Nephron (organoid): ENCODE measurements at regions not wholly inside any gene's neighbourhood (a gene's known extent, or its start where the extent isn't known, plus 50 kb on each side); places are given as distances from the start of the nearest gene placed in this dataset.

ENCODE experiments used
- H3K27ac Mint-ChIP-seq, 3 experiments: 2 replicates each; pipeline ENCODE4 v1.8.0; 2020; ENCODE audit warnings: mixed read lengths in 3 of 3, mild to moderate bottlenecking in 2 of 3, moderate library complexity in 1 of 3
- H3K27me3 Mint-ChIP-seq: 2 replicates; pipeline ENCODE4 v1.8.0; 2021; ENCODE audit warnings: low read depth, mild to moderate bottlenecking, moderate library complexity, mixed read lengths
- H3K36me3 Mint-ChIP-seq: 2 replicates; pipeline ENCODE4 v1.8.0; 2020; ENCODE audit warnings: low read depth, mixed read lengths
- H3K4me1 Mint-ChIP-seq: 2 replicates; pipeline ENCODE4 v1.8.0; 2020; ENCODE audit warnings: mixed read lengths
- H3K4me3 Mint-ChIP-seq, 3 experiments: 2 replicates each; pipeline ENCODE4 v1.8.0; 2020; ENCODE audit warnings: mild to moderate bottlenecking in 3 of 3, mixed read lengths in 3 of 3, moderate library complexity in 2 of 3
- H3K9me3 Mint-ChIP-seq: 2 replicates; pipeline ENCODE4 v1.8.0; 2020; ENCODE audit warnings: mixed read lengths
- TF ChIP-seq, protein P1 (sequence below), 3 experiments: fragments of 200-600 bp; sonication (generic); IDR thresholded peaks; one replicate each; pipeline ENCODE4 v1.5.0; 2021; ENCODE audit warnings: antibody characterized with exemption in 3 of 3; ENCODE audit not compliant: unreplicated experiment in 3 of 3

DNA sequence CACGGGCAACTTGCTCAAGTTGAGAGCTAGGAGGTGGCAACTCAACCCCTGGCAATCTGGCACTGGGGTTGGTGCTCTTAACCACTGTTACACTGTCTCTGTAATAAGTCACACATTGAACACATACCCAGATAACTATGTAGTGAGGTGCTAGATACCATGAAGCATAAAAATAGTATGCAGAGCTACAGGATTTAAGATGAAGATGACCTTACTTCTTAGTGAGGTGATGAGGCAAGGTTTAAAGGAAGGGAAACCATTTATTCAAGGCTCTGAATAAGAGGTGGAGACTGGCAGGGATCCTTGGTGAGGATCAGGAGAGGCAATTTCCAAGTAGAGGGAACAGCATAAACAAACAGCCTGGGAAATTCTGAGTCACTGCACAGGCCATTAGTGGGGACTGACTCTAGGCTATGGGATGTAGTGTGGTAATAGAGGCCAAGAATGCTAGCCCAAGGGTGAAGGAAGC lies 67.6 kb upstream of the NR3C1 start:
- no peak overlapping the region for H3K27ac Mint-ChIP-seq
- H3K4me3 Mint-ChIP-seq, result no peak overlapping the region
- no peaks in the 10 kb centered on the region for H3K9me3 Mint-ChIP-seq

DNA sequence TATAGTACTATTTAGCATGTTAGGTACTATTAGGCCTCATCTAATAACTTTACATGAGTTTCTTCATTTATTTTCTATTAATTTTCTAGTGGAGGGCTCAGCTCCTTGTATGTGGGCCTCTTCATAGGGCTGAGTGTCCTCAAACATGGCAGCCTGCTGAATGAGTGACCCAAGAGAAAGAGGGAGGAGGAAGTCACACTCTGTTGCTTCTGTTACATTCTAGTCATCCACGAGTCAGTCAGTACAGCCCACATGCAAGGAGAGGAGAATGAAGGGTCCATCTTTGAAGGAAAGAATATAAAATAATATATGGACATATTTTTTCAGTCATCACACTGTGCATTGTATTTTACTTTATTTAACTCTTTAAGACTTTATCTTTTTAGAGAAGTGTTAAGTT lies 66.6 kb upstream of the NR3C1 start:
- H3K27ac Mint-ChIP-seq, result no peak overlapping the region
- no peak overlapping the region for H3K4me3 Mint-ChIP-seq
- H3K27me3 Mint-ChIP-seq, result no peaks in the 10 kb centered on the region
- TF ChIP-seq, protein P1, sequence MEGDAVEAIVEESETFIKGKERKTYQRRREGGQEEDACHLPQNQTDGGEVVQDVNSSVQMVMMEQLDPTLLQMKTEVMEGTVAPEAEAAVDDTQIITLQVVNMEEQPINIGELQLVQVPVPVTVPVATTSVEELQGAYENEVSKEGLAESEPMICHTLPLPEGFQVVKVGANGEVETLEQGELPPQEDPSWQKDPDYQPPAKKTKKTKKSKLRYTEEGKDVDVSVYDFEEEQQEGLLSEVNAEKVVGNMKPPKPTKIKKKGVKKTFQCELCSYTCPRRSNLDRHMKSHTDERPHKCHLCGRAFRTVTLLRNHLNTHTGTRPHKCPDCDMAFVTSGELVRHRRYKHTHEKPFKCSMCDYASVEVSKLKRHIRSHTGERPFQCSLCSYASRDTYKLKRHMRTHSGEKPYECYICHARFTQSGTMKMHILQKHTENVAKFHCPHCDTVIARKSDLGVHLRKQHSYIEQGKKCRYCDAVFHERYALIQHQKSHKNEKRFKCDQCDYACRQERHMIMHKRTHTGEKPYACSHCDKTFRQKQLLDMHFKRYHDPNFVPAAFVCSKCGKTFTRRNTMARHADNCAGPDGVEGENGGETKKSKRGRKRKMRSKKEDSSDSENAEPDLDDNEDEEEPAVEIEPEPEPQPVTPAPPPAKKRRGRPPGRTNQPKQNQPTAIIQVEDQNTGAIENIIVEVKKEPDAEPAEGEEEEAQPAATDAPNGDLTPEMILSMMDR (IDR thresholded peaks at IDR 0.05; ENCODE audit: unreplicated experiment in 3 of 3), result no peak
- H3K36me3 Mint-ChIP-seq, result no peaks in the 10 kb centered on the region
- H3K4me1 Mint-ChIP-seq, result no peaks in the 10 kb centered on the region
- H3K9me3 Mint-ChIP-seq, result no peaks in the 10 kb centered on the region

More for the DNA sequence above, 67.6 kb upstream of the NR3C1 start:
- H3K4me1 Mint-ChIP-seq, result no peaks in the 10 kb centered on the region
- no peaks in the 10 kb centered on the region for H3K27me3 Mint-ChIP-seq
- TF ChIP-seq, protein P1 (IDR thresholded peaks at IDR 0.05; ENCODE audit: unreplicated experiment in 3 of 3), result no peak
- no peaks in the 10 kb centered on the region for H3K36me3 Mint-ChIP-seq

GRCh38 chr5:143469125-143469524 lies 65.6 kb upstream of the NR3C1 start:
- Mint-ChIP-seq H3K36me3 (no peaks in the 10 kb centered on the region), H3K4me3 (no peak overlapping the region), H3K4me1 (no peaks in the 10 kb centered on the region), H3K27me3 (no peaks in the 10 kb centered on the region), H3K27ac (no peak overlapping the region), H3K9me3 (no peaks in the 10 kb centered on the region)
- TF ChIP-seq, protein P1 (IDR thresholded peaks at IDR 0.05; ENCODE audit: unreplicated experiment in 3 of 3), result no peak

- TF ChIP-seq, protein P1 (IDR thresholded peaks at IDR 0.05; ENCODE audit: unreplicated experiment in 3 of 3), result no peak
- Mint-ChIP-seq H3K27ac (no peak overlapping the region), H3K4me3 (no peak overlapping the region), H3K27me3 (no peaks in the 10 kb centered on the region), H3K36me3 (no peaks in the 10 kb centered on the region), H3K9me3 (no peaks in the 10 kb centered on the region), H3K4me1 (no peaks in the 10 kb centered on the region)
These were observed 63.1 kb upstream of the NR3C1 start for GRCh38 chr5:143466632-143467031.

DNA sequence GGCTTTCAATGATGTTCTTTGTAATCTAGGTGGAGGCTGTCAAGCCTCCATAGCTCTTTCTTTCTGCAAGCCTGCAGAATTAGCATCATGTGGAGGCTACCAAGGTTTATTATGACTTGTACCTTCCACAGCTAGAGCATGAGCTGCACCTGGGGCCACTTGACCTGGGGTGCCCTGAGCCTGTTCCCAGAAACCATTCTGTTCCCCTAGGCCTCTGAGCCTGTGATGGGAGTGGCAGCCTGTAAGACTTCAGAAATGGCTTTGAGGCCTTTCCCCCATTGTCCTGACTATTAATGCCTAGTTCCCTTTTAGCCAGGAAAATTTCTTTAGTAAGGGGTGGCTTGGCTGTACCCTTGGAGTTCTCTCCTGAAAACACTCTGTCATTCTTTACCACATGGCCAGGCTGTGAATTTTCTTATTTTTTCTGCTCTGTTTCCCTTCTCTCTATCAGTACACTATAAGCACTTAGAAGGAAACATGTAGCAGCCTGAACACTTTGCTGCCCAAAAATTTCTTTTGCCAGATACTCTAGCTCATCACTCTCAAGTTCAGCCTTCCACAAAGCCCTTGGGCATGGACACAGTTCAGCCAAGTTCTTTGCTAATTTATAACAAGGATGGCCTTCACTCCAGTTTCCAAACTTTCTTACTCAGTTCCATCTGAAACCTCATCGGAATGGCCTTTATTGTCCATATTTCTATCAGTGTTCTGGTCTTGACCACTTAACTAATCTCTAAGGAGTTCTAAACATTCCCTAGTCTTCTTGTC lies 61.4 kb upstream of the NR3C1 start:
- Mint-ChIP-seq H3K4me1 (no peaks in the 10 kb centered on the region), H3K27ac (no peak overlapping the region), H3K4me3 (no peak overlapping the region), H3K27me3 (no peaks in the 10 kb centered on the region), H3K9me3 (no peaks in the 10 kb centered on the region), H3K36me3 (no peaks in the 10 kb centered on the region)
- TF ChIP-seq, protein P1 (IDR thresholded peaks at IDR 0.05; ENCODE audit: unreplicated experiment in 3 of 3), result no peak

DNA sequence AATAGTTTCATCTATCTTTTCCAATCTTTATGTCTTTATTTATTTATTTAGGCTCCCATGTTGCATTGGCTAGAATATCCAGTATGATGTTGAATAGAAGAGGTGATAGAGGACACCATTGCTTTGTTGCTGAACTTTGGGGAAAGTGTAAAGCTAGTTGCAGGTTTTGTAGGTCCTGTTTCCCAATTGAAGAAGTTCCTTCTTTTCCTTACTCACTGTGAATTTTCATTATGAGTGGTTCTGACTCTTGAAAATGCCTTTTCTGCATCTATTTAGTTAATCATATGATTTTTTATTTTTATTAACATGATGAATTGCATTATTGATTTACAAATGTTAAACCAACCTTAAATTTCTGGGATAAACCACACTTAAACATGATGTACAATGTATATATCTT lies 58.9 kb upstream of the NR3C1 start:
- no peak overlapping the region for H3K4me3 Mint-ChIP-seq
- H3K36me3 Mint-ChIP-seq, result no peaks in the 10 kb centered on the region
- TF ChIP-seq, protein P1 (IDR thresholded peaks at IDR 0.05; ENCODE audit: unreplicated experiment in 3 of 3), result no peak
- H3K27me3 Mint-ChIP-seq, result no peaks in the 10 kb centered on the region
- no peaks in the 10 kb centered on the region for H3K4me1 Mint-ChIP-seq
- H3K27ac Mint-ChIP-seq, result no peak overlapping the region
- no peaks in the 10 kb centered on the region for H3K9me3 Mint-ChIP-seq
